ENCODE measurements at regions not wholly inside any gene's neighbourhood (a gene's known extent, or its start where the extent isn't known, plus 50 kb on each side); places are given as distances from the start of the nearest gene placed in this dataset.

DNA sequence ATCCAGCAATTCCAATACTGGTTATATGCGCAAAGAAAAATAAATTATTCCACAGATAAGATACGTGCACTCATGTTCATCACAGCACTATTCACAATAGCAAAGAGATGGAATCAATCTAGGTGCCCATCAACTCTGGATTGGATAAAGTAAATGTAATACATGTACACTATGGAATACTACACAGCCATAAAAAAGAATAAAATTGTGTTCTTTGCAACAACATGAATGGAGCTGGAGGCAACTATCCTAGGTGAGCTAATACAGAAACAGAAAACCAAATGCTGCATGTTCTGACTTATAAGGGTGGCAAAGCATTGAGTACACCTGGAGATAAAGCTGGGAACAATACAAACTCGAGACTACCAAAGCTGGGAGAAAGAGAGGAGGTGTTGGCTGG is 787.3 kb downstream of the KCNT2 start:
- Histone ChIP-seq H3K9me3 (ENCODE audit: control insufficient read depth in 1 of 2, insufficient read depth in 1 of 2, low read depth in 1 of 2, low read length in 2 of 2) (no peaks in the 10 kb centered on the region), H3K4me2 (ENCODE audit: low read length) (no peak overlapping the region), H3K36me3 (ENCODE audit: control insufficient read depth in 1 of 2, insufficient read depth in 2 of 2, low read length in 2 of 2) (no peaks in the 10 kb centered on the region), H3K9ac (ENCODE audit: low read length) (no peak overlapping the region), H3K27me3 (ENCODE audit: insufficient read depth, low read length) (no peaks in the 10 kb centered on the region), H3K27ac (ENCODE audit: low read depth, low read length) (no peak overlapping the region), H3K4me3 (replicated peaks in 1 of 2; ENCODE audit: low read depth in 1 of 2, low read length in 2 of 2) (no peak overlapping the region), H3K79me2 (ENCODE audit: insufficient read depth, low read length) (no peaks in the 10 kb centered on the region), H3K9me2 (ENCODE audit: insufficient read depth) (no peaks in the 10 kb centered on the region), H2AFZ (ENCODE audit: low read depth, low read length, poor library complexity, severe bottlenecking) (no peak overlapping the region), H3K4me1 (ENCODE audit: control insufficient read depth in 1 of 2, insufficient read depth in 2 of 2, low read length in 2 of 2) (no peaks in the 10 kb centered on the region), H4K20me1 (ENCODE audit: insufficient read depth) (no peaks in the 10 kb centered on the region)
- no TSS peak for BruUV-seq (replicated peaks)
- RAD21 ChIA-PET (ENCODE audit: low non-redundant PET in 1 of 2, low total read pairs in 2 of 2, uncharacterized antibody in 2 of 2, unreplicated experiment in 2 of 2), result no interaction called here
- no peak for TF ChIP-seq CTCF (IDR thresholded peaks at IDR 0.05 in 2 of 3, conservative IDR thresholded peaks at IDR 0.05 in 1 of 3; ENCODE audit: borderline replicate concordance in 1 of 3, insufficient read depth in 1 of 3, low read depth in 2 of 3, low read length in 2 of 3)
- TF ChIP-seq, protein P1, sequence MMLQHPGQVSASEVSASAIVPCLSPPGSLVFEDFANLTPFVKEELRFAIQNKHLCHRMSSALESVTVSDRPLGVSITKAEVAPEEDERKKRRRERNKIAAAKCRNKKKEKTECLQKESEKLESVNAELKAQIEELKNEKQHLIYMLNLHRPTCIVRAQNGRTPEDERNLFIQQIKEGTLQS (IDR thresholded peaks at IDR 0.05), result no peak
- TF ChIP-seq TCF7L2 (IDR thresholded peaks at IDR 0.05; ENCODE audit: borderline replicate concordance, extremely low read depth, insufficient read depth, insufficient read length), result no peak
- no peak for TF ChIP-seq EGR1 (IDR thresholded peaks at IDR 0.05; ENCODE audit: low read depth)
- TF ChIP-seq POLR2A (IDR thresholded peaks at IDR 0.05; ENCODE audit: borderline replicate concordance, extremely low read depth, insufficient read depth, insufficient read length), result no peak
- TF ChIP-seq YY1 (IDR thresholded peaks at IDR 0.05; ENCODE audit: extremely low read depth, insufficient replicate concordance, low read depth, low read length), result no peak
- TF ChIP-seq JUND (IDR thresholded peaks at IDR 0.05), result no peak
- TF ChIP-seq SP1 (IDR thresholded peaks at IDR 0.05; ENCODE audit: low read depth), result no peak
- TF ChIP-seq FOSL1 (IDR thresholded peaks at IDR 0.05; ENCODE audit: low read depth), result no peak
- TF ChIP-seq, protein P2, sequence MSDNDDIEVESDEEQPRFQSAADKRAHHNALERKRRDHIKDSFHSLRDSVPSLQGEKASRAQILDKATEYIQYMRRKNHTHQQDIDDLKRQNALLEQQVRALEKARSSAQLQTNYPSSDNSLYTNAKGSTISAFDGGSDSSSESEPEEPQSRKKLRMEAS (IDR thresholded peaks at IDR 0.05), result no peak
- no peak for TF ChIP-seq CBX3 (IDR thresholded peaks at IDR 0.05; ENCODE audit: low read depth)
- TF ChIP-seq SRF (IDR thresholded peaks at IDR 0.05; ENCODE audit: low read depth), result no peak
- TF ChIP-seq ZNF274 (IDR thresholded peaks at IDR 0.05; ENCODE audit: low read depth, low read length), result no peak
- no peak for TF ChIP-seq ZFX (IDR thresholded peaks at IDR 0.05)
- TF ChIP-seq SIN3A (IDR thresholded peaks at IDR 0.05; ENCODE audit: low read depth), result no peak
- TF ChIP-seq, protein P3, sequence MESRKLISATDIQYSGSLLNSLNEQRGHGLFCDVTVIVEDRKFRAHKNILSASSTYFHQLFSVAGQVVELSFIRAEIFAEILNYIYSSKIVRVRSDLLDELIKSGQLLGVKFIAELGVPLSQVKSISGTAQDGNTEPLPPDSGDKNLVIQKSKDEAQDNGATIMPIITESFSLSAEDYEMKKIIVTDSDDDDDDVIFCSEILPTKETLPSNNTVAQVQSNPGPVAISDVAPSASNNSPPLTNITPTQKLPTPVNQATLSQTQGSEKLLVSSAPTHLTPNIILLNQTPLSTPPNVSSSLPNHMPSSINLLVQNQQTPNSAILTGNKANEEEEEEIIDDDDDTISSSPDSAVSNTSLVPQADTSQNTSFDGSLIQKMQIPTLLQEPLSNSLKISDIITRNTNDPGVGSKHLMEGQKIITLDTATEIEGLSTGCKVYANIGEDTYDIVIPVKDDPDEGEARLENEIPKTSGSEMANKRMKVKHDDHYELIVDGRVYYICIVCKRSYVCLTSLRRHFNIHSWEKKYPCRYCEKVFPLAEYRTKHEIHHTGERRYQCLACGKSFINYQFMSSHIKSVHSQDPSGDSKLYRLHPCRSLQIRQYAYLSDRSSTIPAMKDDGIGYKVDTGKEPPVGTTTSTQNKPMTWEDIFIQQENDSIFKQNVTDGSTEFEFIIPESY (IDR thresholded peaks at IDR 0.05; ENCODE audit: extremely low read depth, insufficient replicate concordance, low read length), result no peak
- TF ChIP-seq POLR2AphosphoS5 (IDR thresholded peaks at IDR 0.05; ENCODE audit: low read depth, low read length), result no peak
- no peak for TF ChIP-seq EZH2 (IDR thresholded peaks at IDR 0.05)
- no peak for TF ChIP-seq ELF1 (IDR thresholded peaks at IDR 0.05; ENCODE audit: borderline replicate concordance, low read depth)
- intact Hi-C loops (cut with micrococcal nuclease), result no loop called here
- POLR2A ChIA-PET, result no interaction called here
- no peak for ATAC-seq
- no peak for DNase-seq (ENCODE audit: low read depth, low spot score)
- CTCF ChIA-PET, result no interaction called here

Data from HCT116 (cell line).